Activated CD4-positive, alpha-beta T cell treated with anti-CD3 and anti-CD28 coated beads, Interleukin-2, amount 10 ng/mL, durations not matched to agents 24 days and 14 days (primary cell): ENCODE measurements at regions not wholly inside any gene's neighbourhood (a gene's known extent, or its start where the extent isn't known, plus 50 kb on each side); places are given as distances from the start of the nearest gene placed in this dataset.
"Not testable (repeated sequence)": the region's sequence is repeated elsewhere in the genome, so short reads cannot be mapped to it uniquely, and the experiment has no call there.

ENCODE experiments used
- DNase-seq: peaks from one replicate; pipeline ENCODE4 v3.0.0; 2022
- H3K27ac Mint-ChIP-seq: one replicate; pipeline ENCODE4 v1.8.0; 2022; ENCODE audit warnings: mild to moderate bottlenecking, mixed read lengths
- H3K27me3 Mint-ChIP-seq: one replicate; pipeline ENCODE4 v1.8.0; 2022; ENCODE audit warnings: mixed read lengths
- H3K36me3 Mint-ChIP-seq: one replicate; pipeline ENCODE4 v1.8.0; 2022; ENCODE audit warnings: low read depth, mild to moderate bottlenecking, mixed read lengths
- H3K4me1 Mint-ChIP-seq: one replicate; pipeline ENCODE4 v1.8.0; 2021; ENCODE audit warnings: mixed read lengths
- H3K4me3 Mint-ChIP-seq: one replicate; pipeline ENCODE4 v1.8.0; 2022; ENCODE audit warnings: mild to moderate bottlenecking, moderate library complexity, mixed read lengths
- H3K9me3 Mint-ChIP-seq: one replicate; pipeline ENCODE4 v1.8.0; 2021; ENCODE audit warnings: mixed read lengths
- intact Hi-C: fragments of 100-400 bp; cut with micrococcal nuclease; formaldehyde crosslinking; loops from one replicate; pipeline ENCODE4 v1.15.1; 2023

DNA sequence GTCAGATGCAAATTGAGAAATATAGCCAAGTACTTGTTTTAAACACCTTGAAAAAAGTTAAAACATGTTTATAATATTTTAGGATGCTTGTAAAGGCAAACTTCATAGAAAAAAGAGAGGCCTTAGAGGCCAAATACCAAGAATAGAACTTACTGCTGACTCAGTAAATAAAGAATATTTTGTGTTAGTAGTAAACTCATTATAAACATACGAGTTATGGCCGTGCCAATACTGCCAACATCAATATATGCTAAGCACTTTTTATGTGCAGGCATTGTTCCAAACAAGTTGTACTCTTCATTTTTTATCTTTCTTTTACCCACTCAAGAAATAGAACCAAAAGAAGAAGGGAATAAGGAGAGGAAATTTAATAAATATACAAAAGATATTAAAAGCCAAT, 705.9 kb upstream of the NCAM2 start:
- H3K4me3 Mint-ChIP-seq: no peak overlapping the region
- no peaks in the 10 kb centered on the region for H3K36me3 Mint-ChIP-seq
- H3K9me3 Mint-ChIP-seq: no peaks in the 10 kb centered on the region
- H3K27me3 Mint-ChIP-seq: no peaks in the 10 kb centered on the region
- H3K27ac Mint-ChIP-seq: no peak overlapping the region
- no peak for DNase-seq
- intact Hi-C loops: no loop called here
- no peaks in the 10 kb centered on the region for H3K4me1 Mint-ChIP-seq

DNA sequence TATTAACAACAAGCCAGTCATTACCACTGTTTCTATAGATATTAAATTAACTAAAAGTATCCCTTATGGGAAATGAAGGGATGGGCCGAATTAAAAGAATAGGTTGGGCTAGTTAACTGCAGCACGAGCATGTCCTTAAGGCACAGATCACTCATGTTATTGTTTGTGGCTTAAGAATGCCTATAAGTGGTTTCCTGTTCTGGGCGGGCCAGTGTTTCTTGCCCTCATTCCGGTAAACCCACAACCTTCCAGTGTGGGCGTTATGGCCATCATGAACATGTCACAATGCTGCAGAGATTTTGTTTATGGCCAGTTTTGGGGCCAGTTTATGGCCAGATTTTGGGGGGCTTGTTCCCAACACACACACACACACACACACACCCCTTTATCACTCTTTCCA, 705.4 kb upstream of the NCAM2 start:
- H3K4me3 Mint-ChIP-seq, H3K27me3 Mint-ChIP-seq, H3K27ac Mint-ChIP-seq, H3K9me3 Mint-ChIP-seq, DNase-seq, H3K4me1 Mint-ChIP-seq, H3K36me3 Mint-ChIP-seq, intact Hi-C loops: not testable (repeated sequence)

DNA sequence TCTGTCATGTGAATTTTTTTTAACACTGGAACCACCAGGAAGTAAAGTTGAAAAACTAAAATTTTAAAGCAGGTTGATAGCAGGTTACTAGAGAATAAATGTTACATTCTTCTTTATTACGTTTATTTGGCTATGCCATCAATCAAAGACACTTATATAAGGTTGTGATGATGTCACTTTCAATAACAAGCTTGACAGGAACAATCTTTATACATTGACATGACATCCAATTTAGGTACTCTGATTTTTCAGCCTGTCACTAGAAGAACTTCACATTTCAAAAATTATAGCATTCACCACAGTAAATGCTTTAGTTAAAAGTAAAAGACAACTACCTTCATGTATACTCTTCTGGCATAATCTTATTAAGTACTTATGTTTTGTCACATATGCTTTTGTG, 696.8 kb upstream of the NCAM2 start:
- no peak overlapping the region for H3K4me3 Mint-ChIP-seq
- intact Hi-C loops: no loop called here
- no peaks in the 10 kb centered on the region for H3K4me1 Mint-ChIP-seq
- no peaks in the 10 kb centered on the region for H3K27me3 Mint-ChIP-seq
- peaks cover 3% of the 10 kb centered on the region for H3K9me3 Mint-ChIP-seq
- no peak for DNase-seq
- no peaks in the 10 kb centered on the region for H3K36me3 Mint-ChIP-seq
- no peak overlapping the region for H3K27ac Mint-ChIP-seq

DNA sequence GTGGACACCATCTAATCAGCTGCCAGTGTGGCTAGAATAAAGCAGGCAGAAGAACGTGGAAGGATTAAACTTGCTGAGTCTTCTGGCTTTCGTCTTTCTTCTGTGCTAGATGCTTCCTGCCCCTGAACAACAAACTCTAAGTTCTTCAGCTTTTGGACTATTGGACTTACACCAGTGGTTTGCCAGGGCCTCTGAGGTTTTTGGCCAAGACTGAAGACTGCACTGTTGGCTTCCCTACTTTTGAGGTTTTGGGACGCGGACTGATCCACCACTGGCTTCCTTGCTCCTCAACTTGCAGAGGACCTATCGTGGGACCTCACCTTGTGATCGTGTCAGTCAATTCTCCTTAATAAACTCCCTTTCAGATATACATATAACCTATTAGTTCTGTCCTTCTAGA, 696.1 kb upstream of the NCAM2 start:
- H3K27me3 Mint-ChIP-seq: no peaks in the 10 kb centered on the region

DNA sequence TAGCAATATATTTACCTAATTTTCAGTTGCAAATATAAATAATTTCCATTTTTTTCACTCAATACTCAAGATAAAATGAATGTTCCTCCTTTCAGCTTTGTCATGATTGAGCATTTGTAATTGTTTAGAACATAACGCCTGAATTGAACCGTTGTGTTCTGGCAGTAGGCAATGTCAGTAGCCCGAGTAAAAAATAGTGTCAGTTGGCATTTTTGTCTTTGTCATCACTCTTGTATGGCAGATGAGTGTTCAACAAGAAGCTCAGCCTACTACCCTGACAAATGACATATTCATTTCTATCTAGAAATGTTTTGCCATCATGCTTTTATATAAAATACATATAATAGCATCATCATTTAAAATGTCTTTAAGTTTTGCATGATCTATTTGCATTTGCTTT, 691.4 kb upstream of the NCAM2 start:
- no peaks in the 10 kb centered on the region for H3K36me3 Mint-ChIP-seq
- no peak overlapping the region for H3K27ac Mint-ChIP-seq
- intact Hi-C loops: no loop called here
- no peaks in the 10 kb centered on the region for H3K27me3 Mint-ChIP-seq
- H3K4me1 Mint-ChIP-seq: no peaks in the 10 kb centered on the region
- H3K4me3 Mint-ChIP-seq: no peak overlapping the region
- DNase-seq: no peak
- H3K9me3 Mint-ChIP-seq: peaks cover 9% of the 10 kb centered on the region

More for the DNA sequence above, 696.1 kb upstream of the NCAM2 start:
- H3K36me3 Mint-ChIP-seq: no peaks in the 10 kb centered on the region
- DNase-seq: no peak
- intact Hi-C loops: no loop called here
- no peak overlapping the region for H3K27ac Mint-ChIP-seq
- H3K9me3 Mint-ChIP-seq: peaks cover 3% of the 10 kb centered on the region
- no peak overlapping the region for H3K4me3 Mint-ChIP-seq
- no peaks in the 10 kb centered on the region for H3K4me1 Mint-ChIP-seq

DNA sequence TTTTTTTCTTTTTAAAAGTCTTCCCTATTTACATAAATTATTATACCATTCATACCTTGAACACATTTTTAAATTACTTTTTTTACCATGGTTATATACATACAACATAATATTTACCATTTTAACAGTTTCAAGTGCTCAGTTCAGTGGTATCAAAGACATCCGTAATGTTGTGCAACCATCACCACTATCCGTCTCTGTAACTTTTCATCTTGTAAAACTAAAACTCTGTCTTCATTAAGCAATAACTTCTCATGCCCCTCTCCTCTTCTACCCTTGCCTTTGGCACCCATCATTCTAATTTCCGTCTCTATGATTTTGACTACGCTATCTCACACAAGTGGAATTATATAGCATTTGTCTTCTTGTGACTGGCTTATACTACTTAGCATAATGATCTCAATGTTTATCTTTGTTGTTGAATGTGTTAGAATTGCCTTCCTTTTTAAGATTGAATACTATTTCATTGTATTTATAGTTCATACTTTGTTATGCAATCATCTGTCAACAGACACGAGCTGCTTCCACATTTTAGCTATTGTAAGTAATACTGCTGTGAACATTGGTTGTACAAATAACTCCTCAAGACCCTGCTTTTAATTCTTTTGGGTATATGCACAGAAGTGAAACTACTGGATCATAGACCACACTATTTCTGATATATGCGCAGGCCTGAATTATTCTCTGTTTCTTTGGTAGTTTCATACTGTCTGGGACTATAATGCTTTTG, 689.5 kb upstream of the NCAM2 start:
- Mint-ChIP-seq H3K36me3 (no peaks in the 10 kb centered on the region), H3K27me3 (no peaks in the 10 kb centered on the region), H3K4me3 (no peak overlapping the region), H3K27ac (no peak overlapping the region), H3K9me3 (peaks cover 6% of the 10 kb centered on the region), H3K4me1 (no peaks in the 10 kb centered on the region)
- DNase-seq: no peak
- intact Hi-C loops: no loop called here

DNA sequence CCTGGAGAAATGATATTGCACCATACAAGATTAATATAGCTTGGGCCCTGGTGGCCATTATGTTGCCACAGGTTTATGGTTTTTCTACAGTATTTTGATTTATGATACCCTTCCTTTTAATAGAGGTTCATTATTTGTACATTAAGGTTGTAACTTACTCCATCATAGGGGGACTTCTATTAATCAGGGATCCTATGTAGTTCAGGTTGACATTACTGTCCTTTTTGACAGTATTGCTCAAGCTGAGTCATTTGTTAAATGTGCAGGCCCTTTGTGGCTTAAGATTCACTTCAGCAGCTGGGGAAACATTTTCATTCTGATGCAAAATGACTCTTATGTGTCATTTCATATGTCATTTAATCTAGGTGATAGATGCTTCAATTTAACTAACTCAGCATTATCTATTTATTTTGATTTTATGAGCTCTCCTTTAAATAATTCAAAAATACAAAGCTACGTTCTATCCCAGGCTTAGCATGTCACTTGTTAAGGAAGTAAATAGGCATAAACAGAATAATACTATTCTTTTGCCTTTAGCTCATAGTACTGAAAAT, 686.9 kb upstream of the NCAM2 start:
- H3K4me3 Mint-ChIP-seq: no peak overlapping the region
- H3K9me3 Mint-ChIP-seq: peaks cover 6% of the 10 kb centered on the region
- H3K27ac Mint-ChIP-seq: no peak overlapping the region
- no peak for DNase-seq
- H3K27me3 Mint-ChIP-seq: no peaks in the 10 kb centered on the region
- no peaks in the 10 kb centered on the region for H3K4me1 Mint-ChIP-seq
- intact Hi-C loops: no loop called here
- H3K36me3 Mint-ChIP-seq: no peaks in the 10 kb centered on the region

DNA sequence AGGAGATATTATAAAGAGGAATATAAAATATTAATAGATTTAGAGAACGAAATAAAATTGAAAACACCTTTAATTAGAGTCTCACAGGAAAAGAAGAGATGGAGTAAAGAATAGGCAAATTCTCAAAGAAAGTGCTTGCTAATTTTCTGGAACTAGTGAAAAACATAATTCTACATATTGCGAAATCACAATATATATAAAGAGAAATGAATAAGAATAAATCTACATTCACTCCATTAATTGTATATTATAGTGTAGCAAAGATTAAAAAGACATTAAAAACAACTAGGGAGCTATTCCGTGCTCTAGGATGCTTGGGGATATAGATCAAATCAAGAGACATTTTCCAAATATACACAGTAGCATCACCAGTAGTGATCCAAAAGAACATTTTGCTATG, 685.2 kb upstream of the NCAM2 start:
- intact Hi-C loops: no loop called here
- Mint-ChIP-seq H3K27me3 (no peaks in the 10 kb centered on the region), H3K9me3 (peaks cover 10% of the 10 kb centered on the region)

DNA sequence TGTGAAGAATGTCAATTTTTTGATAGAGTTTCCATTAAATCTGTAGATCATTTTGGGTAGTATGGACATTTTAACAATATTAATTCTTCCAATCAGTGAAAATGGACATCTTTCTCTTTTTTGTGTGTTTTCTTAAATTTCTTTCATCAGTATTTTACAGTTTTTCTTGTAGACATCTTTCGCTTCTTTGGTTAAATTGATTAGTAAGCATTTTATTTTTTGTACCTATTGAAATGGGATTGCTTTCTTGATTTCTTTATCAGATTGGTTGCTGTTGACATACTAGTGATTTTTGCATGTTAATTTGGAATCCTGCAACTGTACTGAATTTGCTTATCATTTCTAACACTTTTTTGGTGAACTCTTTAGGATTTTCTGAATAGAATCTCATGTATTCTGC, 683.2 kb upstream of the NCAM2 start:
- H3K9me3 Mint-ChIP-seq: peaks cover 10% of the 10 kb centered on the region
- H3K27me3 Mint-ChIP-seq: no peaks in the 10 kb centered on the region
- intact Hi-C loops: no loop called here
- H3K27ac Mint-ChIP-seq: no peak overlapping the region
- no peaks in the 10 kb centered on the region for H3K36me3 Mint-ChIP-seq
- no peak overlapping the region for H3K4me3 Mint-ChIP-seq
- H3K4me1 Mint-ChIP-seq: no peaks in the 10 kb centered on the region
- no peak for DNase-seq

More for the DNA sequence above, 685.2 kb upstream of the NCAM2 start:
- no peaks in the 10 kb centered on the region for H3K36me3 Mint-ChIP-seq
- H3K27ac Mint-ChIP-seq: no peak overlapping the region
- no peak for DNase-seq
- H3K4me3 Mint-ChIP-seq: no peak overlapping the region
- H3K4me1 Mint-ChIP-seq: no peaks in the 10 kb centered on the region

DNA sequence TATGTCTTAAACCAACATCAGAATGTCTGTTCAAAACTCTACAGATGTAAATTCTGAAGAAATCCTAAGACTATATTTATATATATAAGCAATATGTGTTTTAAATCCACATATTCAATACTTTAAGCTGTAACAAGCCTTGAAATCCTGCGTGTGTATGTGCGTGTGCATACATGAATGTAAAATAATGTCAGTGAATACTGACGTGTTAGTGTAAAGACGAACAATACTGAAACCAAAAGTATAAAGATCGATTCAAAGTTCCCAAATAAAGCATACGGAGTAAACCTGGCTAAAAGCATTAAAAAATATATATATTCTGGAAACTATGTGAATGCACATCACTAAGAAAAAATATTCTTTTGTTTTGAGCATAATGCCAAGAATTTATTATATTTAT, 668.6 kb upstream of the NCAM2 start:
- intact Hi-C loops: no loop called here
- Mint-ChIP-seq H3K36me3 (no peaks in the 10 kb centered on the region), H3K9me3 (no peaks in the 10 kb centered on the region), H3K4me3 (no peak overlapping the region), H3K27ac (no peak overlapping the region), H3K4me1 (no peaks in the 10 kb centered on the region), H3K27me3 (no peaks in the 10 kb centered on the region)
- DNase-seq: no peak

DNA sequence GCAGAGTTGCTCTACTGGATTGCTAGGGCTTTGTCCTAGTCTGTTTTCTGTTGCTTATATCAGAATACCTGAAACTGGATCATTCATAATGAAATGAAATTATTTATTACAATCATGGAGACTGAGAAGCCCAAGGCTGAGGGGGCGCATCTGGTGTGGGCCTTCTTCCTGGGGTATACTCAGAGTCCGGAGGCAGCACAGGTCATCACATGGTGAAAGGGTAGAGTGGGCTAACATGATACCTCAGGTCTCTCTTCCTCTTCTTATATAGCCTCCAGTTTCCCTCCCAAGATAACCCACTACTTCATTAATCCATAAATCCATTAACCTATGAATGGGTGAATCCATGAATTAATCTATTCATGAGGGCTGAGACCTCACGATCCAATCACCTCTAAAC, 667.6 kb upstream of the NCAM2 start:
- H3K27ac Mint-ChIP-seq: no peak overlapping the region
- intact Hi-C loops: no loop called here
- no peaks in the 10 kb centered on the region for H3K4me1 Mint-ChIP-seq

DNA sequence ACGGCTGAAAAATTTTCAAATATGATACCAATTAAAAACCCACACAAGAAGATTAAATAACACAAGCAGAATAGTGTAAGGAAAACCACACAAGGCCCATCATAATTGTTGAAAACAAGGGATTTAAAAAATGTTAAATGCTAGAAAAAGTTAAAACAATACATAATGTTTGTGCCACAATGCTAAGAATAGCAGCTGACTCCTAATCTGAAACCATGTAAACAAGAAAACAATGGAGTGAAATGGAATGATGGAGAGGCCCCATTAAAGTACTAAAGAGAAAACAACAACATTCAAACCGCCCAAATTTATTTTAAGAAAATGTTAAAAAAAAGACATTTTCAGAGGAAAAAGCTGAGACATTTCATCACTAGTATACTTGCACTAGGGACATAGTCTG, 663.6 kb upstream of the NCAM2 start:
- no peak overlapping the region for H3K4me3 Mint-ChIP-seq
- no peak overlapping the region for H3K27ac Mint-ChIP-seq
- H3K36me3 Mint-ChIP-seq: no peaks in the 10 kb centered on the region
- H3K9me3 Mint-ChIP-seq: no peaks in the 10 kb centered on the region
- intact Hi-C loops: no loop called here
- DNase-seq: no peak
- no peaks in the 10 kb centered on the region for H3K4me1 Mint-ChIP-seq
- H3K27me3 Mint-ChIP-seq: no peaks in the 10 kb centered on the region

More for the DNA sequence above, 667.6 kb upstream of the NCAM2 start:
- Mint-ChIP-seq H3K9me3 (no peaks in the 10 kb centered on the region), H3K27me3 (no peaks in the 10 kb centered on the region), H3K36me3 (no peaks in the 10 kb centered on the region), H3K4me3 (no peak overlapping the region)
- no peak for DNase-seq

DNA sequence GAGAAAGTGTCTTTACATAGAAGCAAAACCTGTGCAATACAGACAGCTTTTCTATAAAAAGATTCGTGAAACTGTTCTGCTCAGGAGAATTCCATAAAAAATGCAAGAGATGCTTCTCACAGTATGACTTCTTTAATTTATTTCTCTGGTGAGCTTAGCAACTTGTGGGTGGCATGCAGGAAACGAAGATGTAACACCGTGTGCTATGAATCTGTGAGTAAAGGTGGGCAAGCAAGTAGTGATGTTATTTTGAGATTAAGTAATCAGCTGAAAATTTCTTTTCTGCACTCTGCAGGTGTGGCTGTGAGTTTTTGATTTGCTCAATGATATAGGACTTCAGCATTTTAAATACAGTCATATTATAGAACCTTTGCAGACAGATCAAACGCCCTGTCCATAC, 656.8 kb upstream of the NCAM2 start:
- Mint-ChIP-seq H3K4me3 (no peak overlapping the region), H3K27me3 (no peaks in the 10 kb centered on the region), H3K4me1 (no peaks in the 10 kb centered on the region), H3K27ac (no peak overlapping the region), H3K9me3 (no peaks in the 10 kb centered on the region), H3K36me3 (no peaks in the 10 kb centered on the region)
- DNase-seq: no peak
- intact Hi-C loops: no loop called here

DNA sequence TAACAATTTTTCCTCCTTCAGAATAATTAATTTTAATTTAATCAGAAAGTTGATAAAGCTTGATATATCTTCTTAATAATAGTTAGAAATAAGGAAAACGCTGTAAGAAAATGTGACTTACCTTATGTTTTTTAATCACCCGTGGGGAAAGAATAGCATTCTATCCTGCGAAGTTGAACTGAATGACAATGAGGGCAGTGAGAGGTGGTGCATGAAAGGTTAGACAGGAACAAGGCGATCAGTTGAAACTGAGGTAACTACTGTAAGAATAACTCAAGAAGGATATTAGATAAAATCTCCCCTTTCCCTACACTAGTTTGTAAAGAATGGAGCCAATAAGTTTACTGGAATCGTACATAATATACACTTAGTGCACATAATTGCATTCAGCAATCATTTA, 655.0 kb upstream of the NCAM2 start:
- Mint-ChIP-seq H3K36me3 (no peaks in the 10 kb centered on the region), H3K9me3 (peaks cover 5% of the 10 kb centered on the region), H3K27me3 (no peaks in the 10 kb centered on the region), H3K4me3 (no peak overlapping the region), H3K4me1 (no peaks in the 10 kb centered on the region), H3K27ac (no peak overlapping the region)
- no peak for DNase-seq
- intact Hi-C loops: no loop called here

DNA sequence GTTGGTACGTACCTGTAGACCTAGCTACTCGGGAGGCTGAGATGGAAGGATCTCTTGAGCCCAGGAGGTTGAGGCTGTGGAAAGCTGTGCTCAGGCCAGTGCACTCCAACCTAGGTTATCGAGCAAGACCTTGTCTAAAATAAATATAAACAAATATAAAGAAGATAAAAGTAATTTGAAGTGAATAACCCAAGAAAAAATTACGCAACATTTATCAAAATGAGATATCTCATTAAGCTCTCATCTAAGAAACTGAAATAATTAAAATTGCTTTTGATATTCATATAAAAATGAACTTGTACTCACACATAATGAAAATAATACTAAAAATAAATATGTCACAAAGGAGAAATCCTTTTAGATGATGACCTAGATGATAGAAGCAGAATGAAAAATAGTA, 647.1 kb upstream of the NCAM2 start:
- Mint-ChIP-seq H3K4me3 (no peak overlapping the region), H3K27ac (no peak overlapping the region), H3K27me3 (no peaks in the 10 kb centered on the region), H3K9me3 (peaks cover 5% of the 10 kb centered on the region), H3K36me3 (no peaks in the 10 kb centered on the region), H3K4me1 (no peaks in the 10 kb centered on the region)
- intact Hi-C loops: no loop called here
- DNase-seq: no peak
